GM21381 (cell line): ENCODE measurements at regions not wholly inside any gene's neighbourhood (a gene's known extent, or its start where the extent isn't known, plus 50 kb on each side); places are given as distances from the start of the nearest gene placed in this dataset.
"Not testable (repeated sequence)": the region's sequence is repeated elsewhere in the genome, so short reads cannot be mapped to it uniquely, and the experiment has no call there.

Experiments used
- ATAC-seq: cut with Tn5 transposase; IDR thresholded peaks from one replicate; pipeline ENCODE4 v1.9.1; 2021; ENCODE audit warnings: mild to moderate bottlenecking, moderate library complexity; ENCODE audit not compliant: unreplicated experiment

- ATAC-seq: not testable (repeated sequence)
These were observed 199.8 kb upstream of the PRSS16 start for GRCh38 chr6:27047725-27048124.

- ATAC-seq: no peak
These were observed 197.4 kb upstream of the PRSS16 start for GRCh38 chr6:27049863-27050781.

GRCh38 chr6:27052082-27052730, 195.3 kb upstream of the PRSS16 start:
- ATAC-seq: not testable (repeated sequence)

- ATAC-seq: no peak
These were observed 194.8 kb upstream of the PRSS16 start for GRCh38 chr6:27052731-27053082.

GRCh38 chr6:27053738-27054137, 193.8 kb upstream of the PRSS16 start:
- ATAC-seq: no peak

- ATAC-seq: no peak
These were observed 190.9 kb upstream of the PRSS16 start for GRCh38 chr6:27056615-27057014.

GRCh38 chr6:27059621-27060425, 187.7 kb upstream of the PRSS16 start:
- no peak for ATAC-seq

- no peak for ATAC-seq
These were observed 186.1 kb upstream of the PRSS16 start for GRCh38 chr6:27061235-27061993.

GRCh38 chr6:27062755-27063154, 184.7 kb upstream of the PRSS16 start:
- no peak for ATAC-seq

GRCh38 chr6:27065183-27065582, 182.3 kb upstream of the PRSS16 start:
- ATAC-seq: no peak

GRCh38 chr6:27066381-27066780, 181.1 kb upstream of the PRSS16 start:
- no peak for ATAC-seq

- no peak for ATAC-seq
These were observed 180.7 kb upstream of the PRSS16 start for GRCh38 chr6:27066802-27067201.

- no peak for ATAC-seq
These were observed 174.1 kb upstream of the PRSS16 start for GRCh38 chr6:27073441-27073840.

GRCh38 chr6:27076116-27076515, 171.4 kb upstream of the PRSS16 start:
- no peak for ATAC-seq

GRCh38 chr6:27078734-27079357, 168.7 kb upstream of the PRSS16 start:
- peak; percentile 75 for ATAC-seq

GRCh38 chr6:27081188-27081587, 166.3 kb upstream of the PRSS16 start:
- ATAC-seq: no peak

GRCh38 chr6:27081931-27082330, 165.6 kb upstream of the PRSS16 start:
- no peak for ATAC-seq

GRCh38 chr6:27088068-27088467, 159.4 kb upstream of the PRSS16 start:
- ATAC-seq: no peak

- no peak for ATAC-seq
These were observed 155.7 kb upstream of the PRSS16 start for GRCh38 chr6:27091661-27092315.

- ATAC-seq: no peak
These were observed 155.2 kb upstream of the PRSS16 start for GRCh38 chr6:27092316-27092692.
